GM19372 (cell line): ENCODE measurements at regions not wholly inside any gene's neighbourhood (a gene's known extent, or its start where the extent isn't known, plus 50 kb on each side); places are given as distances from the start of the nearest gene placed in this dataset.

ENCODE experiments used
- ATAC-seq: cut with Tn5 transposase; IDR thresholded peaks from one replicate; pipeline ENCODE4 v1.9.1; 2021; ENCODE audit warnings: mild to moderate bottlenecking, low read depth, moderate library complexity; ENCODE audit not compliant: unreplicated experiment

- no peak for ATAC-seq
Measured at GRCh38 chr4:81904121-81904520, 432.4 kb upstream of the RASGEF1B start.

GRCh38 chr4:81903212-81903611 is 431.5 kb upstream of the RASGEF1B start:
- ATAC-seq, result no peak

- ATAC-seq, result no peak
Measured at GRCh38 chr4:81898862-81899504, 427.3 kb upstream of the RASGEF1B start.

- ATAC-seq, result no peak
Measured at GRCh38 chr4:81896936-81897335, 425.2 kb upstream of the RASGEF1B start.

GRCh38 chr4:81891005-81891996 is 419.6 kb upstream of the RASGEF1B start:
- no peak for ATAC-seq

DNA sequence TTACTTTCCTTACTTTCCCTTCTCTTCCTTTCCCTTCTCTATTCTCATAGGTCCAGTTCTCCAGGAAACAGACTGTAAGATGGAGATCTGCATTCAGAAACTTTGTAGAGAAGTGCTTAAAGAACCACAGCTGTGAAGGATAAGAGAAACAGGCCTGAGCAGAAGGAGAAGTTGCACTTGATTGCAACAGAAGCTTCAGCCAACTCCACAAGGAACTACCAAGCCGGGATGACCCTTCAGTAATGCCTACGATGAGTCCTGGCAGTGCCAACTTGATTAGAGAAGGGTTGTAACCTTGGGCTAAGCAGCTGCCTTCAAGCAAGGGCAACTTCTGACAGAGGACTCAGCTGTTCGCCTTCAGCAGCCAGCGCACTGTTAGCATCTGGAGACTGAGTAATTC is 413.3 kb upstream of the RASGEF1B start:
- no peak for ATAC-seq

DNA sequence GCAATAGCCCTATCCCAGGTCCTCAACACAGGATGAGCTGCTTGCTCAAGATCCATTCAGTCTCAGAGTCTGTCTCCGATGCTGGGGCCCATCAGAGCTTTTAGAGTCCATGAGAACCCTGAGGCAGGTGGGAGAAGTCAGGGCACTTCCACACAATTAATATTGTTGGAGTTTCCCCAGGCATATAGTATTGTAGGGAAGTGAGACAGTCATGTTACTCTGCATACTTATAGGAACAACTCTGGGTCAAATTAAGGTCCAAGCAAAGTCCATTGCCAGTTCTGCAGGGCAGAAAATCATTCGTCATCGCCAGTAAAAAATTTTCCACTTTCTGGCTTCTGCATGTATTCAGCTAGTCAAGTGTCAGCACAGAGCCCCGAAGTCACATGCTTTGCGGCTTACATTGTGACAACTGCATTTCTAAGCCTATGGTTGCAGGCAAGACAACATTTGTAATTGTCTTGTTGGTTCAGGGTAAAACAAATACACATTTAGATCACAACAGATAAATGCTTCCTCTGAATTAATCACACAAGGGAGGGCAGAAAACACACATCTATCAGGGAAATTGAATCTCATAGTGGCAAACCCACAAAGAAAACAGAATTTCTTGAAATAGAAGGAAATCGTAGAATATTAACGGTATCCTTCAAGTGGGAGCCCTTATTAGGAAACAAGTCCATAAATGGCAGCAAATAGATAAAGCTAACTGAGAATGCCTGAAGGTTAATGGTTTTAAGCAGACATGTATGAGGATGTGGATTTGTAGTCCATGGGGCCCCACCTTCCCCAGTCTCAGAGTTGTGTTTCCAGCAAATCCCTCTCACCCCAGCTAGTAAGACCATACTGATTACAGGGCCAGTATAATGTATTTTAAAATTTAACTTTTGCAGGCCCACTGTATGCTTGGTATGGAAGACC is 412.1 kb upstream of the RASGEF1B start:
- no peak for ATAC-seq

DNA sequence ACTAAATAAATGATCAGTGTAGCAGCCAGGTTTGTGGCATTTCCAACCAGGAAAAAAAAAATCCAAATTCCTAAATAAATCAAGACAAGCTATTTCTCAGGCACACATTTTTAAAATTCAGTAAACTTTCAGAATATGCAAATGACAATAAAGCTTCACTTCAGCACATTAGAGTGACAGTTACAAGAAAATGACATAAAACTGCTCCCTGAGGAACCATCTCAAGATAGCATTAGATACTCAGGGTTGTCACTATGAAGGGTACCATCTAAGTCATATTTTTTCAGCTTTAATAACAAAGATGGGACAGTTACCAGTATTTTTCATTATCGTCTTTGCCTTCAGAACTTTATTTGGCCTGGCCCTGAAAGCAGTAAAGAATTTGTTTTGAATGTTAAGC is 411.3 kb upstream of the RASGEF1B start:
- ATAC-seq, result no peak

DNA sequence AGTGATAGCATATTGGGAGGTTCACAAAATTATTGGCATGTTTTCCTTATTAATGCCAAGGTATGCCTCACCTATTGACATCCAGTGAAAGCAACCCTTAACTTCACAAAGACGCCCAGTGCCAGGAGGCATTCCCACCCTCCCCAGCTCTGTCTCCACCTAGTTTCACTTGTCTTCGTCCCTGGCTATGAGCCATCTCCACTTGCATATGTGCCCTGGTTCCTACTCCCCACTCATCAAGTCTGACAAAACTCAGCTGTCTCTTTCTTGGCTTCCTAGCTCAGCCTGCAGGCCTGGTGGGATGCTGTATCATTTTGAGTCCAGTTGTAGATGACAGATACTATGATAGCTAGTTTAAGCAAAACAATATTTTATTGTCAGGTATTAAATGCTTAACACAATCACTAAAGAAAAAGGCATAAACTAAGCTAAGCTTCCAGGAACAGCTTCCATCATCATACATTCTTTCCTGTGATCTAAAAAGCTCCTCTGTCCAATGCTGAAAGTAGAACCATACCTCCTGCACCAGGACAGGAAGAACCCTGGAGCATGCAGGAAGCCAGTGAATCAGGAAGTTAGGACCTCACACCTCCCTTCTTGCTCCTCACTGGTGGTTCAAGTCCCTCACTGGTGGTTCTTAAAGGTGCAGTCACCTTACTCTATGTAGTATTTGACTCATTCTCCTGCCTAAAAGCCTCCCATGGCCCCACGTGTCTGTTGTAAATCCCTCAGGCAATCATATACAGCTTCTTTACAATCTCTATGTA is 410.3 kb upstream of the RASGEF1B start:
- ATAC-seq, result no peak

- no peak for ATAC-seq
Measured at GRCh38 chr4:81876106-81876505, 404.4 kb upstream of the RASGEF1B start.

- ATAC-seq, result no peak
Measured at GRCh38 chr4:81874661-81875515, 403.2 kb upstream of the RASGEF1B start.

- no peak for ATAC-seq
Measured at GRCh38 chr4:81870275-81870674, 398.6 kb upstream of the RASGEF1B start.

GRCh38 chr4:81860111-81860510 is 388.4 kb upstream of the RASGEF1B start:
- ATAC-seq, result no peak

DNA sequence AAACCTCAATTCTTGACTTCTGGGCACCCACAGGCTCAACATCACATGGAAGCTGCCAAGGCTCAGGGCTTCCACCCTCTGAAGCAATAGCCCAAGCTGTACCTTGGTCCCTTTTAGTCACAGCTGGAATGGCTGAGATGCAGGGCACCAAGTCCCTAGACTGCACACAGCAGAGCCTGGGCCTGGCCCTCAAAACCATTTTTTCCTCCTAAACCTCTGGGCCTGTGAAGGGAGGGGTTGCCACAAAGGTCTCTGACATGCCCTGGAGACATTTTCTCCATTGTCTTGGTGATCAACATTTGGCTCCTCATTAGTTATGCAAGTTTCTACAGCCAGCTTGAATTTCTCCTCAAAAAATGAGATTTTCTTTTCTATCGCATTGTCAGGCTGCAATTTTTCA is 382.7 kb upstream of the RASGEF1B start:
- ATAC-seq, result no peak

DNA sequence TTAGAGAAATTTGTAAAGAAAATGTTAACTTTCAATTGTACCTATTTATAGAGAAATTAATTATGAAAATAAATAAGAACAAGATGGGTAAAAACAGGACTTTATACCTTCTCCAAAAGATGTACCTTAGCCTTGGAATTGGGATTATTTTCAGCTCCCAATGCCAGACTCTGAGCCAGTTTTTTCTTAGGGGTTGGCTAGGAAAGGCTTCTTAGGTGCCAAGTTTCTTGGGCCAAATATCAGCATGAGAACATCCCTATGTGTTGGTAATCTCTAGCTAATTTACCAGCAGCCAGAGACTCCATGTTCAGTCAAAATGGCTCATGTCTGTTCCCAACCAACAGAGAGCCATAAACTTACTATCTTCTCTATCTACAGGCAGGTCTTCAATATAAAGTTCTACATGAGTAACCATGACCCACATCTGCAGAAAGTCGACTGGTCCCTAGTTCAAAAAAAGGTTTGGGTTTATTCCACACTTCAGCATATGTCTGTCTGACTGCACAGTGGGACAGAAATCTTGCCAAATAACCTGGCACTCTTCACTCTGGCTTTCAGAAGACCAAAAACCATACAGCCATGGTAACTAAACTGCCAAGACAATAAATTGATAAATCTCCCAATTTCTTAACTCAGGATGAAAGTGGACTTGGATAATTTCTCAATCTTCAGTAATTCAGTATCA is 380.5 kb upstream of the RASGEF1B start:
- ATAC-seq, result no peak

- ATAC-seq, result no peak
Measured at GRCh38 chr4:81850701-81851100, 379.0 kb upstream of the RASGEF1B start.

- no peak for ATAC-seq
Measured at GRCh38 chr4:81845761-81846160, 374.1 kb upstream of the RASGEF1B start.

- no peak for ATAC-seq
Measured at GRCh38 chr4:81845273-81845672, 373.6 kb upstream of the RASGEF1B start.

DNA sequence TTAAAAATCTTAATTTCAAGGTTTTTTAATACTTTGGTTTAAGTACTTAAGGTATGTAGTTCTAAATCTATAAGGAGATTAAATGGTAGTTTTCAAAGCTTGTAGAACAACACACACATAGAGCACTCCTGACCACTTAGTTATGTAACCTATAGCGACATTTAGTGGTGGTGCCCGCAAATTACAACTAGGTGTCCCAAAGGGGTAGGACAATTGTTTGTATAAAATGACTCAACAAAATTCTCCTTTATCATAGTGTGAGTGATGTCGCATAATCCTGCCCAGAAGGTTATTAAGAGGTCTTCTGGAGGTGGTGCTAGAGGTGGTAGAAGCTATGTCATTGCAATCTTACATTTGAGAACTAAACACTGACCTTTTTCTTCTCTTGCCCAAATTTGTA is 373.0 kb upstream of the RASGEF1B start:
- ATAC-seq, result peak; percentile 86
